COLO668 (cell line): ENCODE measurements at regions not wholly inside any gene's neighbourhood (a gene's known extent, or its start where the extent isn't known, plus 50 kb on each side); places are given as distances from the start of the nearest gene placed in this dataset.
A peak's percentile ranks its signal among the peaks of the same experiment; 100 is the strongest.
"Not testable (repeated sequence)": the region's sequence is repeated elsewhere in the genome, so short reads cannot be mapped to it uniquely, and the experiment has no call there.

Source experiments
- DNase-seq: peaks from one replicate; lab custom pipeline; 2025; ENCODE audit not compliant: unreplicated experiment; lab: John Stamatoyannopoulos, UW

DNA sequence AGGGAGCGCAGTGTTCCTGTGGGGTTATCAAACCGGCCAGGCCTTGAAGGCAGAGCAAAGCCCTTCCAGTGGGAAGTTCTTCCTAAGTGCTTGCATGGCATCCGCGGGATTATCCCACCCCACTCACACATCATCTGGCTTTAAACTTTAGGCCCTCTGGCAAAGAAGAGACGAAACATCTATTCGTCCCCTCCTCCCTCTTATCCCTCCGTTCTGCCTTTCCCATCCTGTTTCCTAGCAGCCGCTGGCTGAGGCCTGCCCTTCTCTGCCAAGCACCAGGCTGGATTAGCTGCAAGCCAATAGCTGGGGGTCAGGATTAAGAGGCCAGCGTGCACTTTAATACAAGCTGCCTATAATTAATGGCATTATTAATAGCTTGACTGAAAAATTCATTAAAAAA, 621.0 kb downstream of the PKHD1 start:
- no peak for DNase-seq

DNA sequence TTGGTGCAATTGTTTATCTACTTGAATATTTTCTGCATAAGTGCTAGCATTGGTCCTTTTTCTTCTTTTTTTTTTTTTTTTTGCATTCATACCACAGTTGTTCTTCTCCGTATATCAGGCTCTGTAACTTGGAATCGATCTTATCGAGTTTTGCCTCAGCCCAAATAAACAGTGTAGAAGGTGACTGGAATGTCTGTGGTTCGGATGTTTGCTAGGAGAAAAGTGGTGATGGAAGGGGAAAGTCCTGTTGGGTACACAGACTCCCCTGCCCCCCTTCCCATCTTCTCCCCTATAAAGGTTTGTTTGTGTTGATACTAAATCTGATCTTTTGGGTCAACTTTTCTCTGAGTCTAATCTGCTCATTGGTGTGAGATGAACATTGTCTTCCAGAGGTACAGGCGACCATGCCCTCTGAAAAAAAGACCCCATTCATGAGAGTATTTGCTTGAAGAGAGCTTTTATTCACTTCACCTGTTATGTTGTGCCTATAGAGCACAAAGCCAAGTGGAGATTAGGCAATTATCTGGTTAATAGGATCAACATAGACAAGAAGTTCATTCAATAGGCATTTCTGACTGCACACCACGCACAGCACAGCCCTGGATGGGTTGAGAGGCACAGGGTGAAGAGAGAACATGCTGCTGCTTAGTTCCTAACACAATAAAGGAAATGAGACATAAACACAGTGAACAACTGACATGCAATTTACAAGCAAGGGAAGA, 620.0 kb downstream of the PKHD1 start:
- DNase-seq = no peak

DNA sequence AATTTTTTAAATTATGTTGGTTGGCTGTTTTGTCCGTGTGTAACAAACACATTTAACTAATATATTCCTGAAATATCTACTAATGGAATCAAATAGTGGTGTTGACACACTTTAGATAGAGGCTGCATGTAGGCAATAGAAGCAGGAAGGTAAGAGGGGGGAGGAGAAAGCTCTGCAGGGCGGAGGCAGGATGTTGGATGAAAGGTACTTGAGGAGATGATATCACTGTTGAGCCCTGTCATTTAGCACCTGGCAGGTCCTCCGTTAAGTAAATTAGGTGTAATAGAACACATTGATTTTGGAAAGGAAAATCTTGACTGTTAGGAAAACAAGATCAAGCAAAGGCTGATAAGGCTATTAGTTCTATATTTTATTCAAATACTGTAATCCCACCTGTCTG, 618.7 kb downstream of the PKHD1 start:
- peak; percentile 6 for DNase-seq

DNA sequence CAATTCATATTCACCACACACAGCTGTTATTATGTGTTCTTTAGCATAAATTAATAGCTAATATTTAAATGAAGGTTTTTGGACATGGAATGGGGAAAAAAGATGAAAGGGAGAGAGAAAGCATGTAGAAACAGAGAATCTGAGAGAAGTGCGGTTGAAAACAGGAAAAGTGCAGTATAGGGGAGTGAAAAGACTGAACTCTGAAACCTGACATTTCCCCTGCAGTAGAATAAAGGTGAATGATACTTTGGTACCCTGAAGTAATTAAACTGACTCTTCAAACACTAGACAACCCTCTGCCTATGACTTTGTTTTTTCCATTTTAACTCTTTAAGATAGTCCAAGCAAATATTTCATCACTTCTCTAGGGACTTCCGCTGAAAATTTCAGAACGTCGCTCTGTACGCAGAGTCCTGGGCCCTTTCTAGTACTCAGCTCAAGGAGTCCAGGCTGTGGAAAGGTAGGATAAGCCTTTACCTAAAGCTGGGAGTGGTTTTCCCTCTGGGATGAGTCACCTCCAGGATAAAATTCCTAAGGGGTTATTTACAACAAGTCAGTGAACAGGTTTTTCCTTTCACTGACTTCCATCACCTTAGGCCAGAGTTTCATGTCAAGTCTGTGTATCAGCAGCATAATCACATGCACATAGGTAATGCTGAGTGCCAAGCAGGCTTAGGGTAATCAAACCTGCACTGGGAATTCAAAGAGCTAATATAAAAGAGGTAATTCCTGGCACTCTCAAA, 614.5 kb downstream of the PKHD1 start:
- DNase-seq = no peak

- DNase-seq = no peak
These were observed 613.1 kb downstream of the PKHD1 start for GRCh38 chr6:51474022-51474975.

DNA sequence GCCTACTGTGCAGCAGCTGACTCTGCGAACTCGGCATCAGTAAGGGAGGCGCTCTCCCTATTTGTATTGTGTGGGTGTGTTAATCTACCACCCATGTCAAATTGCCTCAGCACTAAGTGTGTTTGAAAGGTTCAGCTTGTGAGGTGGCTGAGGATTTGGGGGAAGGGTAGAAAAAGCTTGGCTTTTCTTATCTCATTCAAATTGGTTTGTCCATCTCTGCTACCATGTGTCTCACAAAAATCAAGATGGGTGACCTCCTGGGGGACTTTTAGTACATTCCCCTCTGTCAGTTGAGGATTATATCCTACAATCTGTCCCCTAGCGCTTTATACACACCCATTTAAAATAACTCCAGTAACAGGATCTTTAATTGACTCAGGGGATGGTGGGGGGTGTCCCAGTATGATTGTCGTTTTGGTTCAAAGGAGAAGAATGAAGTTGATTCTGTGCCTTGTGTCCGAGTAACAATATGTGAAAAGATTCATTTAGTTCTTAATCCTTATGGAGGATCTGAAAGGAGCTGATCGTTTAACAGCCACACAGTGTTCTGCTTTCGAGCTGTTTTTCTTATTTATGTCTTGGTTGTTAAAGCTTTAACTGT, 609.6 kb downstream of the PKHD1 start:
- DNase-seq = no peak

- no peak for DNase-seq
These were observed 608.1 kb downstream of the PKHD1 start for GRCh38 chr6:51479296-51479695.

- DNase-seq = no peak
These were observed 607.4 kb downstream of the PKHD1 start for GRCh38 chr6:51480040-51480439.

DNA sequence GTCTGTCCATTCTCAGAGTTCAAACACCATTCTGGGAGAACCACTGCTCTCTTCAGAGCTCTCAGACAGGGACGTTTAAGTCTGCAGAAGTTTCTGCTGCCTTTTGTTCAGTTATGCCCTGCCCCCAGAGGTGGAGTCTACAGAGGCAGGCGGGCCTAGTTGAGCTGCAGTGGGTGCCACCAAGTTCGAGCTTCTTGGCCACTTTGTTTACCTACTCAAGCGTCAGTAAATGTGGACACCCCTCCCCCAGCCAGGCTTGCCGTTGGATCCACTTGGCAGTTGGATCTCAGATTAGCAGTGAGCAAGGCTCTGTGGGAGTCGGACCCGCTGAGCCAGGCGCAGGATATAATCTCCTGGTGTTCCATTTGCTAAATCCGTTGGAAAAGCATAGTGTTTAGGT, 601.5 kb downstream of the PKHD1 start:
- DNase-seq = not testable (repeated sequence)

DNA sequence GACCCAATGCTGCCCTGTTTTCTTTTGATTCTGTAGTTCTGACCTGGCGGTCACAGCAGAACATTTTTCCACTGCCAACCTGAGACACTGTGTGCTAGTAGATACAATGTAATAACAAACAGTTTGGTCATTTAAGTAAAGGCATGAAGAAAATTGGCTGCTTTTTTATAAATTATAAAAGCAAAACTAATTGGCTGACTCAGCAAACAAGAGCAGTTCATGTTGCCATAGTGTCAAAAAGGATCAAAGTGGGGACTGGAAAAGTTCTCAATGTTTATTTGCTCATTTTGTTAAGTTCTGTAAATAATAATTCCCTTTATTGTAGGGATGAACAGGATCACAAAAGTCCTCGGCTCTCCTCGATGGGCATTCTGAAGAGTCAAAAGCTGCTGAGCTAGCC, 599.5 kb downstream of the PKHD1 start:
- DNase-seq = no peak

- DNase-seq = no peak
These were observed 598.3 kb downstream of the PKHD1 start for GRCh38 chr6:51489133-51489532.

GRCh38 chr6:51490101-51490500, 597.3 kb downstream of the PKHD1 start:
- peak; percentile 15 for DNase-seq

- DNase-seq = no peak
These were observed 593.1 kb downstream of the PKHD1 start for GRCh38 chr6:51494342-51494741.

- no peak for DNase-seq
These were observed 592.3 kb downstream of the PKHD1 start for GRCh38 chr6:51495096-51495495.

DNA sequence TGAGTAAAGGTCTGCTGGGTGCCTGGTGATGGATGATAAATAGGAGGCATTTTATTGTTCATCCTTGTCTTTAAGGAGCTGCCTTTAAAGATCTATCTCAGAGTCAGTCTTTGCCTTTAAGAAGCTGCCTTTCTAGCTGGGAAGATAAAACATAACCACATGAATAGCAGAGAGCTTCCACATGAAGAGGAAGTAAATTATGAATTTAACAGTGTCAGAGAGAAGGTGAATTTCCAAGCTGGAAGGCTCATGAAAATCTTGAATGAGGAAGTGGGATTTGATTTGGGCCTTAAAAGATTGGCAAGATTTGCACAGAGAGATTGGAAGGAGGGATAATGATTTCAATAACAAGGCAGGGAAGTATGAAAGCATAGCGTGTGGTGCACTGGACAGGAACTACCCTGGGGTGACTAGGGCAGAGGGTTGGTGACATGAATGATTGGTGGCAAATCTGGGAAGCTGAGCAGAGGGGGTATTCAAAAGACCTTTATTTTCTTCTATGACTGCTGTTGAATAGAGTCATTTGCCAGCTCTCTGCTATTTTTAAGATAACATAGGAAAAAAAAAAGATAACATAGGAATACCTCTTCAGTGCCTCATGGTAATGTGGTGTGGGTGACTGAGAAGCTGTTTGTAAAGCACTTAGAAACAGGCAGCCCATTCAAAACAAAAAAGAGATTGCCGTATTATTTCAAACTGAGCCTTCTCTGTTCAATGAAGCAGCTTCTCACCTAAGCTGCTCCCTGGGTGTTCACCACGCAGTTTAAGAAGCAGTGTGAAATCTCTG, 591.6 kb downstream of the PKHD1 start:
- no peak for DNase-seq

- no peak for DNase-seq
These were observed 584.4 kb downstream of the PKHD1 start for GRCh38 chr6:51502996-51503395.

- no peak for DNase-seq
These were observed 582.0 kb downstream of the PKHD1 start for GRCh38 chr6:51505434-51505833.

DNA sequence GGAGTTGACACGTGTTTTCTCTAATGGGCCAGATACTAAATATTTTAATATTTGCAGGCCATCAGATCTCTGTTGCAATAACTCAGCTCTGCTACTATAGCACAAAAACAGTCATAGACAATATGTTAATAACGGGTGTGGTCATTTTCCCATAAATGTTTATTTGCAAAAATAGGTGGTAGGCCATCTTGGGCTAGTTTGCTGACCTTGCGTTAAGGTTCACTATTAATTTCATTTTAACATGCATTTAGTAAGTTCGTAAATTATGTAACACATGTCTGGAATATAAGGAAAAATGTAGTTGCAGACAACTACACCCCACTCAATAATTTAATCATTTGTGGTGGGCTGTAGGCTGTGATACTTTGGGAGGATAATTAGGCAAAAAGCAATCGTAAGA, 577.8 kb downstream of the PKHD1 start:
- DNase-seq = no peak

- no peak for DNase-seq
These were observed 576.3 kb downstream of the PKHD1 start for GRCh38 chr6:51511081-51511480.
